Right lobe of liver (tissue), 4 donors: ENCODE measurements at regions not wholly inside any gene's neighbourhood (a gene's known extent, or its start where the extent isn't known, plus 50 kb on each side); places are given as distances from the start of the nearest gene placed in this dataset.

Experiments used
- POLR2A ChIP-seq: fragments of 450-650 bp; IDR thresholded peaks from one replicate; pipeline ENCODE4 v1.6.1; 2017; ENCODE audit warnings: antibody characterized with exemption, mild to moderate bottlenecking
- TF ChIP-seq, protein P1 (sequence below), 4 donors: fragments of 200-600 bp in 3 of 4; fragments of 450-650 bp in 1 of 4; IDR thresholded peaks; one replicate each; pipeline versions ENCODE4 v1.5.1 to v1.8.0; 2016 to 2022; ENCODE audit warnings: antibody characterized with exemption in 4 of 4, mild to moderate bottlenecking in 2 of 4
- donor health status: DM: no; HTN: no; CAD: no.
- donor health status: DM: no; HTN: no; CAD: no.
- donor health status: DM: no; HTN: yes; CAD: no.

DNA sequence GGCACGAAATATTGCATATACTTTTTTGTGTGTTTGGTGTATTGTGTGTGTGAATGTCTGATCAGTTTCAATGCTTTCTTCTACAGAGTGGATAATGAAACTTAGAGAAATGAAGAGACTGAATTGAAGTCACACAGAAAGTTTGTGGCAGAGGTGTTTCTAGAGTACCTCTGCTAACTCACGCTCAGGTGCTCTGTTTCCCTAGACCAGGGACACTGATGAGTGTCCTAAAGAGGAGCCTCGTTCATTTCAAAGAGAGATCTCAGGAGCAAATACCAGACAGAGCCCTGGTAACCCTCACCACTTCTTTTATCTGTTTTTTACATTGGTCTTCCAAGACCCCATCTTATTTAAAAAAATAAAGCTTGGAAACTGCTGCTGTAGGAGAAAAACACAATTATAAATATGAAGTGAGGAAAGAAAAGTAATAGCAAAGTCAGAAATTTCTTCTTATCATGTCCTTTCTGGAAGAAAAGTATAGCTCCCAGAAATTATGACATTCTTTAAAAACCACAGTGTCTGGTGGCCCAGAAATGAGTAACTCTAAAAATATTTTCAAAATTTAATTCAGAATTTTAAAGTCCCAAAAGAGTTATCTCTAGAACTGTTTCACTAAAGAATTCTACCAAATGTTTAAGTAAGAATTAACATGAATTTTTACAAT, 720.6 kb downstream of the RFPL4B start:
- TF ChIP-seq, protein P1, sequence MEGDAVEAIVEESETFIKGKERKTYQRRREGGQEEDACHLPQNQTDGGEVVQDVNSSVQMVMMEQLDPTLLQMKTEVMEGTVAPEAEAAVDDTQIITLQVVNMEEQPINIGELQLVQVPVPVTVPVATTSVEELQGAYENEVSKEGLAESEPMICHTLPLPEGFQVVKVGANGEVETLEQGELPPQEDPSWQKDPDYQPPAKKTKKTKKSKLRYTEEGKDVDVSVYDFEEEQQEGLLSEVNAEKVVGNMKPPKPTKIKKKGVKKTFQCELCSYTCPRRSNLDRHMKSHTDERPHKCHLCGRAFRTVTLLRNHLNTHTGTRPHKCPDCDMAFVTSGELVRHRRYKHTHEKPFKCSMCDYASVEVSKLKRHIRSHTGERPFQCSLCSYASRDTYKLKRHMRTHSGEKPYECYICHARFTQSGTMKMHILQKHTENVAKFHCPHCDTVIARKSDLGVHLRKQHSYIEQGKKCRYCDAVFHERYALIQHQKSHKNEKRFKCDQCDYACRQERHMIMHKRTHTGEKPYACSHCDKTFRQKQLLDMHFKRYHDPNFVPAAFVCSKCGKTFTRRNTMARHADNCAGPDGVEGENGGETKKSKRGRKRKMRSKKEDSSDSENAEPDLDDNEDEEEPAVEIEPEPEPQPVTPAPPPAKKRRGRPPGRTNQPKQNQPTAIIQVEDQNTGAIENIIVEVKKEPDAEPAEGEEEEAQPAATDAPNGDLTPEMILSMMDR (IDR thresholded peaks at IDR 0.05), result no peak
- no peak for TF ChIP-seq POLR2A
